GM18505 (cell line): ENCODE measurements at regions not wholly inside any gene's neighbourhood (a gene's known extent, or its start where the extent isn't known, plus 50 kb on each side); places are given as distances from the start of the nearest gene placed in this dataset.
"Not testable (repeated sequence)": the region's sequence is repeated elsewhere in the genome, so short reads cannot be mapped to it uniquely, and the experiment has no call there.

Experiments
- ATAC-seq: cut with Tn5 transposase; IDR thresholded peaks from one replicate; pipeline ENCODE4 v1.9.1; 2021; ENCODE audit not compliant: unreplicated experiment
- POLR2A ChIP-seq: IDR thresholded peaks from 4 replicates; pipeline ENCODE4 v1.6.1; 2011; ENCODE audit warnings: borderline replicate concordance; ENCODE audit not compliant: insufficient read depth, insufficient read length; ENCODE audit errors: extremely low read depth

- no peak for ATAC-seq
- TF ChIP-seq POLR2A, result no peak
Measured at GRCh38 chr9:40914772-40915659, 213.5 kb downstream of the FOXD4L6 start.

DNA sequence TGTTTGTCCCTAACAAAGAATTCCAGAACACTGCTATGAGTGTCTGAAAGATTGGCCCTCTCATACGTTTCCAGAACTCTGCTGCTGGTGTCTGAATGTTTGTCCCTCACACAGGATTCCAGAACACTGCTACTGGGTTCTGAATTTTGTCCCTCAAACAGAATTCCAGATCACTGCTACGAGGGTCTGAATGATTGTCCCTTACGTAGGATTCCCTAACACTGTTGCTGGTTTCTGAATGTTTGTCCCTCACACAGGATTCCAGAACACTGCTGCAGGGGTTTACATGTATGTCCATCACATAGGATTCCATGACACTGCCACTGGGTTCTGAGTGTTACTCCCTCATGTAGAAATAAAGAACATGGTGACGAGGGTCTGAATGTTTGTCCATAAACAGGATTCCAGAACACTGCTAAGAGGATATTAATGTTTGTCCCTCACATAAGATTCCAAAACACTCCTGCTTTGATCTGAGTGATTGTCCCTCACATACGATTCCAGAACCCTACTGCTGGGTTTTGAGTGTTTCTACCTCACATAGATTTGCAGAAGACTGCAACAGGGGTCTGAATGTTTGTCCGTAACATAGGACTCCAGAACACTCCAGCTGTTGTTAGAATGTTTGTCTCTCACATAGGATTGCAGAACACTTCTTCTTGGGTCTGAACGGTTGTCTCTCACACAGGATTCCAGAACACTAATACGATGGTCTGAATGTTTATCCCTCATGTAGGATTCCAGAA lies 214.4 kb downstream of the FOXD4L6 start:
- ATAC-seq, result no peak
- TF ChIP-seq POLR2A, result no peak

DNA sequence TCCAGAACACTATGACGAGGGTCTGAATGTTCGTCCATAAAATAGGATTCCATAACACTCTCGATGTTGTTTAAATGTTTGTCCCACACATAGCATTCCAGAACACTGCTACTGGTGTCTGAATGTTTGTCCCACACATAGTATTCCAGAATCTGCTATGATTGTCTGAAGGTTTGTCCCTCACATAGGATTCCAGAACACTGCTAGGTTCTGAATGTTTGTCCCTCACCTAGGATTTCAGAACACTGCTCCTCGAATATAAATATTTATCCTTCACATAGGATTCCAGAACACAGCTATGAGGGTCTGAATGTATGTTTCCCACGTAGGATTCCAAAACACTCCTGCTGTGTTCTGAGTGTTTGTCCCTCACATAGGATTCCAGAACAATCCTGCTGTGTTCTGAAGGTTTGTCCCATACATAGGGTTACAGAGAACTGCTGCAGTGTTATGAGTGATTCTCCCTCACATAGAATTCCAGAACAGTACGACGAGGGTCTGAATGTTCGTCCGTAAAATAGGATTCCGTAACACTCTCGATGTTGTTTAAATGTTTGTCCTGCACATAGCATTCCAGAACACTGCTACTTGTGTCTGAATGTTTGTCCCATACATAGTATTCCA lies 215.3 kb downstream of the FOXD4L6 start:
- TF ChIP-seq POLR2A, result no peak
- no peak for ATAC-seq

DNA sequence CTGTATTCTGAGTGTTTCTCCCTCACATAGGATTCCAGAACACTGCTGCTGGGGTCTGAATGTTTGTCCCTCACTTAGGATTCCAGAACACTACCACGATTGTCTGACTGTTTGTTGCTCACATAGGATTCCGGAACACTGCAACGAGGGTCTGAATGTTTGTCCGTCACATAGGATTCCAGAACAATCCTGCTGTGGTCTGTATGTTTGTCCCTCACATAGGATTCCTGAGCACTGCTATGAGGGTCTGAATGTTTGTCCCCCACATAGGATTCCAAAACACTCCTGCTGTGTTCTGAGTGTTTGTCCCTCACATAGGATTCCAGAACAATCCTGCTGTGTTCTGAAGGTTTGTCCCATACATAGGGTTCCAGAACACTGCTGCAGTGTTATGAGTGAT lies 215.8 kb downstream of the FOXD4L6 start:
- not testable (repeated sequence) for ATAC-seq

DNA sequence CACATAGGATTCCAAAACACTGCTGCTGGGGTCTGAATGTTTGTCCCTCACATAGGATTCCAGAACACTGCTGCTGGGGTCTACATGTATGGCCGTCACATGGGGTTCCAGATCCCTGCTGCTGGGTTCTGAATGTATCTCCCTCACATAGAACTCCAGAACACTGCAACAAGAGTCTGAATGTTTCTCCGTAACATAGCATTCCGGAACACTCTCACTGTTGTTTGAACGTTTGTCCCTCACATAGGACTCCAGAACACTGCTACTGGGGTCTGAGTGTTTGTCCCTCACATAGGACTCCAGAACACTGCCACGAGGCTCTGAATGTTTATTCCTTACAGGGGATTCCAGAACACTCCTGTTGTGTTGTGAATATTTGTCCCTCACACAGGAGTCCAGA lies 216.8 kb downstream of the FOXD4L6 start:
- TF ChIP-seq POLR2A, result no peak
- no peak for ATAC-seq

DNA sequence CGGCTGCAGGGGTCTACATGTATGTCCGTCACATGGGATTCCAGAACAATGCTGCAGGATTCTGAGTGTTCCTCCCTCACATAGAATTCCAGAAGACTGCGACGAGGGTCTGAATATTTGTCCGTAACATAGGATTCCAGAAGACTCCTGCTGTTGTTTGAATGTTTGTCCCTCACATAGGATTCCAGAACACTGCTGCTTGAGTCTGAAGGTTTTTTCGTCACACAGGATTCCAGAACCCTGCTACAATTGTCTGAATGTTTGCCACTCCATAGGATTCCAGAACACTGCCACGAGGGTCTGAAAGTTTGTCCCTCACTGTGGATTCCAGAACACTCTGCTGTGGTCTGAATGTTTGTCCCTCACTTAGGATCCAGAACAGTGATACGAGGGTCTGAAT lies 217.5 kb downstream of the FOXD4L6 start:
- not testable (repeated sequence) for ATAC-seq

GRCh38 chr9:40909821-40910220 lies 218.7 kb downstream of the FOXD4L6 start:
- no peak for ATAC-seq
- TF ChIP-seq POLR2A, result no peak

DNA sequence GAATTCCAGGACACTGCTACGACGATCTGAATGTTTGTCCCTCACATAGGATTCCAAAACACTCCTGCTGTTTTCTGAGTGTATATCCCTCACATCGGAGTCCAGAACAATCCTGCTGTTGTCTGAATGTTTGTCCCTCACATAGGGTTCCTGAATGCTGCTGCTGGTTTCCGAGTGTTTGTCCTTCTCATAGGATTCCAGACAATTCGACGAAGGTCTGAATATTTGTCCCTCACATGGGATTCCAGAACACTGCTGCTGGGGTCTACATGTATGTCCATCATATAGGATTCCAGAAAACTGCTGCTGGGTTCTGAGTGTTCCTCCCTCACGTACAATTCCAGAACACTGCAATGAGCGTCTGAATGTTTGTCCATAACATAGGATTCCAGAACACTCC lies 219.4 kb downstream of the FOXD4L6 start:
- not testable (repeated sequence) for ATAC-seq

GRCh38 chr9:40907657-40908624 lies 220.5 kb downstream of the FOXD4L6 start:
- no peak for TF ChIP-seq POLR2A
- no peak for ATAC-seq

- not testable (repeated sequence) for ATAC-seq
Measured at GRCh38 chr9:40906879-40907278, 221.6 kb downstream of the FOXD4L6 start.

DNA sequence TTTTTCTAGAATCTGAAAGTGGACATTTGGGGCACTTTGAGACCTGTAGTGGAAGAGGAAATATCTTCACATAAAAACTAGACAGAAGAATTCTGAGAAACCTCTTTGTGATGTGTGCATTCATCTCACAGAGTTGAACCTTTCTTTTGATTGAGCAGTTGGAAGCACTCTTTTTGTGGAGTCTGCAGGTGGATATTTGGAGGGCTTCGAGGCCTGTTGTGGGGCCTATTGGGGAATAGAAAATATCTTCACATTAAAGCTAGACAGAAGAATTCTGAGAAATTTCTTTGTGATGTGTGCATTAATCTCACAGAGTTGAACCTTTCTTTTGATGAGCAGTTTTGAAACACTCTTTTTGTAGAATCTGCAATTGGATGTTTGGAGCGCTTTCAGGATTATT lies 236.2 kb downstream of the FOXD4L6 start:
- ATAC-seq, result not testable (repeated sequence)

DNA sequence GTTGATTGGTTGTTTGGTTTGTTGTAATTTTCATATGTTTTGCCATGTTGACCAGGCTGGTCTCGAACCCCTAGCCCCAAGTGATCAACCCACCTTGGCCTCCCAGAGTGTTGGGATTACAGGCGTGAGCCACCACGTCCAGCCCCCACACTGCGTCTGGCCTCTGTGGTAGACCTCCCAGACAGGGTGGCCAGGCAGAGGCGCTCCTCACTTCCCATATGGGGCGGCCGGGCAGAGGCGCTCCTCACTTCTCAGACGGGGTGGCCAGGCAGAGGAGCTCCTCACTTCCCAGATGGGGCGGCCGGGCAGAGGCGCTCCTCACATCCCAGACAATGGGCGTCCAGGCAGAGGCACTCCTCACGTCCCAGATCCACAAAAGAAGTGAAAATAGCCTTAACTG lies 242.6 kb downstream of the FOXD4L6 start:
- ATAC-seq, result not testable (repeated sequence)

GRCh38 chr9:40884902-40885490 lies 243.5 kb downstream of the FOXD4L6 start:
- ATAC-seq, result not testable (repeated sequence)
